IMR-90 (cell line): ENCODE measurements at regions not wholly inside any gene's neighbourhood (a gene's known extent, or its start where the extent isn't known, plus 50 kb on each side); places are given as distances from the start of the nearest gene placed in this dataset.

Experiments
- ATAC-seq: fragments of 200-7000 bp; cut with Tn5 transposase; 2 replicates; pipeline ENCODE4 v1.9.1; 2020; ENCODE audit warnings: low read depth, mild to moderate bottlenecking, moderate library complexity
- BruUV-seq: library from RNA; stranded (reverse); fragments of 400-500 nt; replicated peaks from 2 replicates; lab custom pipeline; 2021; lab: Mats Ljungman, UMichigan
- CTCF ChIA-PET: fragments of 300-600 bp; formaldehyde crosslinking; extraction: SDS; loops from one replicate; lab custom pipeline; 2021; ENCODE audit warnings: antibody characterized with exemption; lab: Yijun Ruan, JAX
- POLR2A ChIA-PET: fragments of 300-600 bp; sonication (Branson Sonifier 250); formaldehyde crosslinking; loops from one replicate; lab custom pipeline; 2022; ENCODE audit warnings: antibody characterized with exemption; ENCODE audit not compliant: unreplicated experiment; lab: Charles Lee
- DNase-seq: peaks from one replicate; pipeline ENCODE4 v3.0.0; 2013
- H2AFZ ChIP-seq: replicated peaks from 2 replicates; pipeline ENCODE3; 2013; ENCODE audit warnings: low read length, mild to moderate bottlenecking; ENCODE audit not compliant: poor library complexity
- H2AK5ac ChIP-seq: 2 replicates; pipeline ENCODE4 v1.6.1; 2013; ENCODE audit warnings: low read depth, low read length, inconsistent platforms
- H2AK9ac ChIP-seq: replicated peaks from 2 replicates; pipeline ENCODE3; 2013; ENCODE audit warnings: mild to moderate bottlenecking, low read depth, low read length, moderate library complexity; ENCODE audit not compliant: poor library complexity
- H2BK120ac ChIP-seq: 2 replicates; pipeline ENCODE4 v1.6.1; 2013; ENCODE audit warnings: low read depth, low read length, inconsistent platforms
- H2BK15ac ChIP-seq: 3 replicates; pipeline ENCODE4 v1.6.1; 2013; ENCODE audit warnings: low read depth, low read length, inconsistent platforms
- H2BK20ac ChIP-seq: 2 replicates; pipeline ENCODE4 v1.6.1; 2013; ENCODE audit warnings: low read depth, mild to moderate bottlenecking, inconsistent platforms, low read length, moderate library complexity
- H2BK5ac ChIP-seq: 2 replicates; pipeline ENCODE4 v1.6.1; 2013; ENCODE audit warnings: mild to moderate bottlenecking, low read depth, low read length, inconsistent platforms; ENCODE audit not compliant: poor library complexity, severe bottlenecking
- H3K14ac ChIP-seq: replicated peaks from 2 replicates; pipeline ENCODE4 v1.6.1; 2013; ENCODE audit warnings: low read depth, low read length, inconsistent platforms
- H3K18ac ChIP-seq: 2 replicates; pipeline ENCODE4 v1.6.1; 2013; ENCODE audit warnings: low read depth, low read length, control low read depth
- H3K23ac ChIP-seq: 2 replicates; pipeline ENCODE4 v1.6.1; 2013; ENCODE audit warnings: low read depth, low read length, inconsistent platforms
- H3K27ac ChIP-seq: 2 replicates; pipeline ENCODE4 v1.5.1; 2013; ENCODE audit warnings: mild to moderate bottlenecking, control low read depth, low read length; ENCODE audit not compliant: insufficient read depth
- H3K27me3 ChIP-seq: 2 replicates; pipeline ENCODE4 v1.6.1; 2013; ENCODE audit warnings: low read length; ENCODE audit not compliant: control insufficient read depth, insufficient read depth
- H3K36me3 ChIP-seq: 2 replicates; pipeline ENCODE4 v1.6.1; 2013; ENCODE audit warnings: low read length, mixed read lengths; ENCODE audit not compliant: control insufficient read depth, insufficient read depth
- H3K4ac ChIP-seq: 2 replicates; pipeline ENCODE4 v1.6.1; 2013; ENCODE audit warnings: low read depth, low read length, inconsistent platforms
- H3K4me1 ChIP-seq: 2 replicates; pipeline ENCODE4 v1.6.1; 2013; ENCODE audit warnings: low read length, mixed read lengths; ENCODE audit not compliant: control insufficient read depth, insufficient read depth
- H3K4me2 ChIP-seq: 2 replicates; pipeline ENCODE4 v1.6.1; 2013; ENCODE audit warnings: low read depth, mild to moderate bottlenecking, control low read depth, low read length, moderate library complexity
- H3K4me3 ChIP-seq: 2 replicates; pipeline ENCODE4 v1.5.1; 2013; ENCODE audit warnings: low read depth, mild to moderate bottlenecking, control low read depth, low read length, moderate library complexity; ENCODE audit not compliant: insufficient read depth
- H3K56ac ChIP-seq: 2 replicates; pipeline ENCODE4 v1.6.1; 2013; ENCODE audit warnings: low read length, inconsistent platforms; ENCODE audit not compliant: insufficient read depth; ENCODE audit errors: extremely low read depth
- H3K79me1 ChIP-seq, 2 experiments: 2 replicates each; pipeline ENCODE4 v1.6.1; 2013; ENCODE audit warnings: low read length in 2 of 2, inconsistent platforms in 1 of 2, low read depth in 1 of 2
- H3K9ac ChIP-seq: 2 replicates; pipeline ENCODE4 v1.6.1; 2013; ENCODE audit warnings: low read depth, low read length, control low read depth
- H3K9me1 ChIP-seq: 2 replicates; pipeline ENCODE4 v1.6.1; 2013; ENCODE audit warnings: low read length, inconsistent platforms; ENCODE audit not compliant: insufficient read depth
- H3K9me3 ChIP-seq: 2 replicates; pipeline ENCODE4 v1.6.1; 2013; ENCODE audit warnings: low read length; ENCODE audit not compliant: control insufficient read depth, insufficient read depth
- H4K20me1 ChIP-seq: 2 replicates; pipeline ENCODE4 v1.6.1; 2013; ENCODE audit warnings: low read length, inconsistent platforms; ENCODE audit not compliant: insufficient read depth
- H4K5ac ChIP-seq: 2 replicates; pipeline ENCODE4 v1.6.1; 2013; ENCODE audit warnings: mild to moderate bottlenecking, low read depth, low read length, control low read depth
- H4K8ac ChIP-seq, 2 experiments: 2 replicates each; pipeline ENCODE4 v1.6.1; 2013; ENCODE audit warnings: low read depth in 2 of 2, low read length in 2 of 2, control low read depth in 1 of 2, inconsistent platforms in 1 of 2
- H4K91ac ChIP-seq: 2 replicates; pipeline ENCODE4 v1.6.1; 2013; ENCODE audit warnings: low read depth, low read length, inconsistent platforms; ENCODE audit not compliant: insufficient read depth
- BHLHE40 ChIP-seq: fragments of 150-350 bp; IDR thresholded peaks from 2 replicates; pipeline ENCODE4 v1.6.1; 2016; ENCODE audit warnings: mild to moderate bottlenecking, low read depth, low read length
- CEBPB ChIP-seq: IDR thresholded peaks from 2 replicates; pipeline ENCODE4 v1.6.1; 2012; ENCODE audit warnings: low read depth, low read length, improper control_type of control experiment
- CHD1 ChIP-seq: IDR thresholded peaks from 2 replicates; pipeline ENCODE4 v1.6.1; 2012; ENCODE audit warnings: low read depth, low read length, improper control_type of control experiment
- FOS ChIP-seq: fragments of 150-350 bp; IDR thresholded peaks from 2 replicates; pipeline ENCODE4 v1.6.1; 2016; ENCODE audit warnings: low read depth, low read length
- MAFK ChIP-seq: IDR thresholded peaks from 2 replicates; pipeline ENCODE4 v1.6.1; 2012; ENCODE audit warnings: low read depth, low read length, improper control_type of control experiment
- MAZ ChIP-seq: IDR thresholded peaks from 2 replicates; pipeline ENCODE4 v1.6.1; 2012; ENCODE audit warnings: low read depth, mild to moderate bottlenecking, low read length, improper control_type of control experiment, moderate library complexity, borderline replicate concordance
- MXI1 ChIP-seq: IDR thresholded peaks from 2 replicates; pipeline ENCODE4 v1.6.1; 2012; ENCODE audit warnings: low read depth, mild to moderate bottlenecking, low read length, moderate library complexity, borderline replicate concordance
- NFE2L2 ChIP-seq: fragments of 150-350 bp; IDR thresholded peaks from 2 replicates; pipeline ENCODE4 v1.6.1; 2016; ENCODE audit warnings: low read depth, mild to moderate bottlenecking, low read length
- POLR2A ChIP-seq: IDR thresholded peaks from 2 replicates; pipeline ENCODE4 v1.6.1; 2012; ENCODE audit warnings: mild to moderate bottlenecking, low read depth, low read length
- RAD21 ChIP-seq: IDR thresholded peaks from 2 replicates; pipeline ENCODE4 v1.6.1; 2012; ENCODE audit warnings: low read length, improper control_type of control experiment
- RCOR1 ChIP-seq: IDR thresholded peaks from 2 replicates; pipeline ENCODE4 v1.6.1; 2012; ENCODE audit warnings: mild to moderate bottlenecking, low read length, improper control_type of control experiment; ENCODE audit not compliant: insufficient replicate concordance
- RFX5 ChIP-seq: IDR thresholded peaks from 2 replicates; pipeline ENCODE4 v1.8.0; 2012; ENCODE audit warnings: low read depth, mild to moderate bottlenecking, low read length, moderate library complexity
- SMC3 ChIP-seq: fragments of 150-350 bp; IDR thresholded peaks from 2 replicates; pipeline ENCODE4 v1.6.1; 2016; ENCODE audit warnings: low read depth, mild to moderate bottlenecking, antibody characterized with exemption, low read length, moderate library complexity
- WGBS, 2 experiments: methylation state at CpG; one replicate each; pipeline versions ENCODE4 v1.1.5 to v1.1.7; 2013; ENCODE audit warnings: missing lambda C conversion rate in 2 of 2; ENCODE audit not compliant: insufficient read length in 1 of 2; ENCODE audit errors: extremely low coverage in 2 of 2; 5-methylcytosine and 5-hydroxymethylcytosine counted together
- dilution Hi-C: fragments of 300-500 bp; cut with HindIII; formaldehyde crosslinking; loops from one replicate; pipeline ENCODE4 v1.14.3; 2018; ENCODE audit warnings: low sequenced_read_pairs; ENCODE audit not compliant: unreplicated experiment
- in situ Hi-C: fragments of 300-500 bp; cut with MboI; formaldehyde crosslinking; loops from 3 replicates; pipeline ENCODE4 v1.14.3; 2019; ENCODE audit warnings: low sequenced_read_pairs, inconsistent platforms, mixed read lengths
- intact Hi-C: fragments of 100-400 bp; cut with micrococcal nuclease; formaldehyde crosslinking; loops from 2 replicates; pipeline ENCODE4 v1.10.0; 2022
- TF ChIP-seq, protein P1 (sequence below): fragments of 150-350 bp; IDR thresholded peaks from 2 replicates; pipeline ENCODE4 v1.6.1; 2017; ENCODE audit warnings: mild to moderate bottlenecking, antibody characterized with exemption, low read length, low read depth
- TF ChIP-seq, protein P2 (sequence below): fragments of 150-350 bp; IDR thresholded peaks from 2 replicates; pipeline ENCODE4 v1.6.1; 2016; ENCODE audit warnings: low read depth, mild to moderate bottlenecking, low read length, moderate library complexity, borderline replicate concordance
- TF ChIP-seq, protein P3 (sequence below): conservative IDR thresholded peaks from 2 replicates; pipeline ENCODE4 v1.5.1; 2012; ENCODE audit warnings: mild to moderate bottlenecking, low read depth, low read length, improper control_type of control experiment

DNA sequence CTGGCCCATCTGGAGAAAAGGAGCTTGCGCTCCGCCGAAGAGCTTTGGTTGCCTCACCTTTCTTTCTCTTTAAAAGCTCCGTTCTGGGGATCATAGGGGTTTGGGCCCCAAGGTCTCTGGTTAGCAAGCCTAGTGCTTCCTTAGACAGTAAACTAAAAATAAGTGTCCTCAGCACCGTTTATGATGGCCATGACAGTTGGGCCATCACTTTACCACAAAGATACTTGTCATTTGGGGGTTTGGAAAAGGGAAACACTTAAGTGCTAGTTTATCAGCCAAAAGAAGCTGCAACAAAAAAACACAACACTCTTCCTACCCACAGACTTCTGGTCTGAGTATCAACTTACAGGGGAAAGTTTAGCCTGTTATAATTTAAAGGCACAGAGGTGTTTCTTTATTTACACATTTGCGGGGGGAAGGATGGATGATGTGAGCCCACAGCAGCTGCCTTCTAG, 88.4 kb upstream of the CD44 start:
- no peak overlapping the region for H3K23ac ChIP-seq
- no peak overlapping the region for H3K18ac ChIP-seq
- CTCF ChIA-PET: interaction anchor here (0.7 to 1.3 kb wide), 2 partner anchors 36 to 1735 kb away, joined by 3 read pairs; no protein-coding TSS in a partner anchor
- dilution Hi-C loops (no loop called here), intact Hi-C loops (no loop called here), in situ Hi-C loops (no loop called here)
- no peaks in the 10 kb centered on the region for H3K9me1 ChIP-seq
- H3K14ac ChIP-seq: no peak overlapping the region
- ATAC-seq (peak; percentile 40), DNase-seq (no peak)
- H3K9me3 ChIP-seq: peaks cover 1% of the 10 kb centered on the region; the same call in 1 of the 2 replicates
- H3K56ac ChIP-seq: no peak overlapping the region
- H3K4me3 ChIP-seq: no peak overlapping the region
- H2AFZ ChIP-seq: no peak overlapping the region
- no peak overlapping the region for H2BK20ac ChIP-seq
- H4K8ac ChIP-seq: no peak overlapping the region
- peaks cover 3% of the 10 kb centered on the region; the same call in 1 of the 2 replicates for H3K4me1 ChIP-seq
- H2BK120ac ChIP-seq: no peak overlapping the region
- no peak overlapping the region for H4K5ac ChIP-seq
- no peak overlapping the region for H2AK9ac ChIP-seq
- no peak overlapping the region; the same call in 1 of the 2 replicates for H3K27ac ChIP-seq
- no peak overlapping the region for H3K4ac ChIP-seq
- H4K20me1 ChIP-seq: no peaks in the 10 kb centered on the region
- TF ChIP-seq CHD1: no peak
- TF ChIP-seq MXI1: no peak
- TF ChIP-seq RCOR1: no peak
- TF ChIP-seq MAFK: no peak
- no peak for TF ChIP-seq POLR2A
- no peak for TF ChIP-seq CEBPB
- no peak for TF ChIP-seq NFE2L2
- TF ChIP-seq, protein P1, sequence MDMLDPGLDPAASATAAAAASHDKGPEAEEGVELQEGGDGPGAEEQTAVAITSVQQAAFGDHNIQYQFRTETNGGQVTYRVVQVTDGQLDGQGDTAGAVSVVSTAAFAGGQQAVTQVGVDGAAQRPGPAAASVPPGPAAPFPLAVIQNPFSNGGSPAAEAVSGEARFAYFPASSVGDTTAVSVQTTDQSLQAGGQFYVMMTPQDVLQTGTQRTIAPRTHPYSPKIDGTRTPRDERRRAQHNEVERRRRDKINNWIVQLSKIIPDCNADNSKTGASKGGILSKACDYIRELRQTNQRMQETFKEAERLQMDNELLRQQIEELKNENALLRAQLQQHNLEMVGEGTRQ: no peak
- no peak for TF ChIP-seq BHLHE40
- TF ChIP-seq FOS: no peak
- no peak for TF ChIP-seq RFX5
- no peak for TF ChIP-seq RAD21
- TF ChIP-seq, protein P2, sequence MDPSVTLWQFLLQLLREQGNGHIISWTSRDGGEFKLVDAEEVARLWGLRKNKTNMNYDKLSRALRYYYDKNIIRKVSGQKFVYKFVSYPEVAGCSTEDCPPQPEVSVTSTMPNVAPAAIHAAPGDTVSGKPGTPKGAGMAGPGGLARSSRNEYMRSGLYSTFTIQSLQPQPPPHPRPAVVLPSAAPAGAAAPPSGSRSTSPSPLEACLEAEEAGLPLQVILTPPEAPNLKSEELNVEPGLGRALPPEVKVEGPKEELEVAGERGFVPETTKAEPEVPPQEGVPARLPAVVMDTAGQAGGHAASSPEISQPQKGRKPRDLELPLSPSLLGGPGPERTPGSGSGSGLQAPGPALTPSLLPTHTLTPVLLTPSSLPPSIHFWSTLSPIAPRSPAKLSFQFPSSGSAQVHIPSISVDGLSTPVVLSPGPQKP: no peak
- no peak for TF ChIP-seq MAZ
- TF ChIP-seq, protein P3, sequence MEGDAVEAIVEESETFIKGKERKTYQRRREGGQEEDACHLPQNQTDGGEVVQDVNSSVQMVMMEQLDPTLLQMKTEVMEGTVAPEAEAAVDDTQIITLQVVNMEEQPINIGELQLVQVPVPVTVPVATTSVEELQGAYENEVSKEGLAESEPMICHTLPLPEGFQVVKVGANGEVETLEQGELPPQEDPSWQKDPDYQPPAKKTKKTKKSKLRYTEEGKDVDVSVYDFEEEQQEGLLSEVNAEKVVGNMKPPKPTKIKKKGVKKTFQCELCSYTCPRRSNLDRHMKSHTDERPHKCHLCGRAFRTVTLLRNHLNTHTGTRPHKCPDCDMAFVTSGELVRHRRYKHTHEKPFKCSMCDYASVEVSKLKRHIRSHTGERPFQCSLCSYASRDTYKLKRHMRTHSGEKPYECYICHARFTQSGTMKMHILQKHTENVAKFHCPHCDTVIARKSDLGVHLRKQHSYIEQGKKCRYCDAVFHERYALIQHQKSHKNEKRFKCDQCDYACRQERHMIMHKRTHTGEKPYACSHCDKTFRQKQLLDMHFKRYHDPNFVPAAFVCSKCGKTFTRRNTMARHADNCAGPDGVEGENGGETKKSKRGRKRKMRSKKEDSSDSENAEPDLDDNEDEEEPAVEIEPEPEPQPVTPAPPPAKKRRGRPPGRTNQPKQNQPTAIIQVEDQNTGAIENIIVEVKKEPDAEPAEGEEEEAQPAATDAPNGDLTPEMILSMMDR: no peak
- TF ChIP-seq SMC3: no peak
- no peak overlapping the region for H4K91ac ChIP-seq
- peak overlapping the region; percentile 32; the same call in 1 of the 2 replicates for H3K9ac ChIP-seq
- POLR2A ChIA-PET: no interaction called here
- H2BK5ac ChIP-seq: no peak overlapping the region
- H2AK5ac ChIP-seq: no peak overlapping the region
- no TSS peak for BruUV-seq
- no peaks in the 10 kb centered on the region for H3K36me3 ChIP-seq
- no peak overlapping the region for H2BK15ac ChIP-seq
- H3K79me1 ChIP-seq: no peaks in the 10 kb centered on the region
- peak overlapping the region; percentile 36; the same call in 1 of the 2 replicates for H3K4me2 ChIP-seq
- H3K27me3 ChIP-seq: no peaks in the 10 kb centered on the region
- no CpG with 5 or more reads among the region's 6 CpGs for WGBS, 2 experiments
